HepG2 (cell line): ENCODE measurements at regions not wholly inside any gene's neighbourhood (a gene's known extent, or its start where the extent isn't known, plus 50 kb on each side); places are given as distances from the start of the nearest gene placed in this dataset.

ENCODE experiments used
- ATAC-seq: fragments of 200-7000 bp; cut with Tn5 transposase; 3 replicates; pipeline ENCODE4 v1.9.1; 2020; ENCODE audit warnings: mild to moderate bottlenecking, moderate library complexity
- BruUV-seq: library from RNA; stranded (reverse); fragments of 400-500 nt; replicated peaks from 2 replicates; lab custom pipeline; 2021; lab: Mats Ljungman, UMichigan
- CTCF ChIA-PET: fragments of 300-600 bp; formaldehyde crosslinking; extraction: SDS; loops from one replicate; lab custom pipeline; 2021; ENCODE audit warnings: low total read pairs, inconsistent platforms, low intra/inter-chr PET ratio; lab: Yijun Ruan, JAX
- POLR2A ChIA-PET: fragments of 350-600 bp; sonication (Branson Sonifier 250); formaldehyde crosslinking; loops from one replicate; lab custom pipeline; 2020; ENCODE audit warnings: antibody characterized with exemption, inconsistent platforms; lab: Yijun Ruan, JAX
- DNase-seq: peaks from one replicate; pipeline ENCODE4 v3.0.0-alpha.2; 2015; ENCODE audit warnings: low spot score
- FAIRE-seq: peaks from 3 replicates; lab custom pipeline; 2011; peaks lifted over from hg19 to GRCh38; lab: Jason Lieb, UNC
- H2AFZ ChIP-seq: one replicate; pipeline ENCODE4 v1.6.1; 2011; ENCODE audit warnings: low read length, inconsistent platforms
- H3K27ac ChIP-seq: fragments of 300-600 bp; 3 replicates; pipeline ENCODE4 v1.8.0; 2011; ENCODE audit warnings: mixed run types, mild to moderate bottlenecking, mixed read lengths, low read length, inconsistent platforms; ENCODE audit not compliant: insufficient read depth; ENCODE audit errors: extremely low read length
- H3K27me3 ChIP-seq, 2 experiments: fragments of 200-600 bp in 1 of 2; 2 replicates in 1 of 2; 3 replicates in 1 of 2; pipeline versions ENCODE4 v1.6.0 to v1.8.0; 2011; ENCODE audit warnings: low read length in 2 of 2, mild to moderate bottlenecking in 2 of 2, moderate library complexity in 2 of 2, inconsistent platforms in 1 of 2; ENCODE audit not compliant: insufficient read depth in 2 of 2, control insufficient read depth in 1 of 2
- H3K36me3 ChIP-seq, 2 experiments: fragments of 200-600 bp in 1 of 2; replicated peaks in 1 of 2; 2 replicates in 1 of 2; 3 replicates in 1 of 2; pipeline versions ENCODE4 v1.5.1 to v1.8.0; 2011; ENCODE audit warnings: low read length in 2 of 2, inconsistent platforms in 1 of 2; ENCODE audit not compliant: insufficient read depth in 2 of 2, control insufficient read depth in 1 of 2
- H3K4me1 ChIP-seq: 2 replicates; pipeline ENCODE4 v1.5.1; 2012; ENCODE audit warnings: low read length, inconsistent platforms; ENCODE audit not compliant: insufficient read depth
- H3K4me2 ChIP-seq: 2 replicates; pipeline ENCODE4 v1.6.0; 2011; ENCODE audit warnings: low read depth, low read length, inconsistent platforms
- H3K4me3 ChIP-seq, 3 experiments: fragments of 200-600 bp in 1 of 3; sonication (generic), shearing (Covaris generic) in 1 of 3; replicated peaks in 1 of 3; 2 replicates each; pipeline ENCODE4 v1.5.1; 2011 to 2016; ENCODE audit warnings: low read length in 3 of 3, inconsistent platforms in 2 of 3, low read depth in 2 of 3, mild to moderate bottlenecking in 2 of 3, control low read depth in 1 of 3, mixed read lengths in 1 of 3; ENCODE audit not compliant: insufficient read depth in 1 of 3
- H3K79me2 ChIP-seq: one replicate; pipeline ENCODE4 v1.6.1; 2011; ENCODE audit warnings: low read length, inconsistent platforms; ENCODE audit not compliant: insufficient read depth
- H3K9ac ChIP-seq: 2 replicates; pipeline ENCODE4 v1.6.0; 2011; ENCODE audit warnings: mild to moderate bottlenecking, low read depth, low read length, inconsistent platforms; ENCODE audit not compliant: insufficient read depth
- H3K9me3 ChIP-seq: 2 replicates; pipeline ENCODE4 v1.5.1; 2012; ENCODE audit warnings: mild to moderate bottlenecking, low read length
- H4K20me1 ChIP-seq: 2 replicates; pipeline ENCODE4 v1.6.0; 2011; ENCODE audit warnings: inconsistent platforms, mild to moderate bottlenecking, low read length, moderate library complexity; ENCODE audit not compliant: insufficient read depth
- DZIP1 ChIP-seq: sonication (generic); formaldehyde crosslinking; IDR thresholded peaks from 2 replicates; pipeline ENCODE4 v1.5.0; 2020; ENCODE audit warnings: mild to moderate bottlenecking, missing genetic modification reagents
- GMEB2 ChIP-seq: IDR thresholded peaks from 2 replicates; pipeline ENCODE4 v1.6.1; 2016; ENCODE audit warnings: missing biosample characterization, missing genetic modification reagents, low read depth
- IKZF5 ChIP-seq: IDR thresholded peaks from 2 replicates; pipeline ENCODE4 v1.6.1; 2018; ENCODE audit warnings: missing genetic modification reagents, mild to moderate bottlenecking, missing compliant biosample characterization
- IRF9 ChIP-seq: sonication (generic); formaldehyde crosslinking; IDR thresholded peaks from 2 replicates; pipeline ENCODE4 v1.8.0; 2022; ENCODE audit warnings: missing genetic modification reagents, mild to moderate bottlenecking, borderline replicate concordance
- NONO ChIP-seq, 2 experiments: fragments of 450-650 bp in 1 of 2; sonication (generic) in 1 of 2; formaldehyde crosslinking in 1 of 2; IDR thresholded peaks in 1 of 2; conservative IDR thresholded peaks in 1 of 2; 2 replicates each; pipeline versions ENCODE4 v1.6.1 to v1.8.0; 2017 to 2022; ENCODE audit warnings: mild to moderate bottlenecking in 1 of 2, missing genetic modification reagents in 1 of 2, moderate library complexity in 1 of 2
- PTBP1 ChIP-seq: fragments of 200-400 bp; formaldehyde crosslinking; IDR thresholded peaks from 2 replicates; pipeline ENCODE4 v1.6.1; 2018; ENCODE audit warnings: low read length, low read depth; ENCODE audit not compliant: poor library complexity, severe bottlenecking
- SATB2 ChIP-seq: sonication (generic); formaldehyde crosslinking; IDR thresholded peaks from 2 replicates; pipeline ENCODE4 v1.5.0; 2020; ENCODE audit warnings: missing genetic modification reagents
- ZNF496 ChIP-seq: sonication (generic); formaldehyde crosslinking; IDR thresholded peaks from 2 replicates; pipeline ENCODE4 v1.8.1; 2023; ENCODE audit warnings: mild to moderate bottlenecking, moderate library complexity, missing genetic modification reagents; ENCODE audit not compliant: insufficient replicate concordance
- WGBS: methylation state at CpG from one replicate; pipeline ENCODE4 v1.1.6; 2017; ENCODE audit warnings: low lambda C conversion rate; 5-methylcytosine and 5-hydroxymethylcytosine counted together
- in situ Hi-C: cut with HindIII; loops from 2 replicates; pipeline ENCODE4 v1.10.0; 2017; ENCODE audit warnings: low pct_unique_long_range_greater_than_20kb; ENCODE audit not compliant: extremely low pct_ligation_motif_present
- intact Hi-C: fragments of 100-400 bp; cut with micrococcal nuclease; formaldehyde crosslinking; loops from one replicate; pipeline ENCODE4 v1.10.0; 2022; ENCODE audit not compliant: unreplicated experiment
- TF ChIP-seq, protein P1 (sequence below): sonication (generic); formaldehyde crosslinking; IDR thresholded peaks from 2 replicates; pipeline ENCODE4 v1.4.0; 2020; ENCODE audit warnings: missing genetic modification reagents, borderline replicate concordance
- TF ChIP-seq, protein P2 (sequence below): sonication (generic); formaldehyde crosslinking; IDR thresholded peaks from 2 replicates; pipeline ENCODE4 v1.5.0; 2020; ENCODE audit warnings: missing genetic modification reagents, mild to moderate bottlenecking, borderline replicate concordance

GRCh38 chr4:157888281-157888680, 284.5 kb downstream of the GASK1B start:
- no peak overlapping the region for H3K9ac ChIP-seq
- FAIRE-seq (no peak), DNase-seq (no peak), ATAC-seq (no peak)
- in situ Hi-C loops: no loop called here
- no peaks in the 10 kb centered on the region for H3K79me2 ChIP-seq
- H4K20me1 ChIP-seq: no peaks in the 10 kb centered on the region
- no peak overlapping the region for H3K4me3 ChIP-seq
- no peaks in the 10 kb centered on the region for H3K9me3 ChIP-seq
- H3K27ac ChIP-seq: no peak overlapping the region
- no peak overlapping the region for H2AFZ ChIP-seq
- ChIA-PET CTCF (no interaction called here), POLR2A (no interaction called here)
- WGBS: 8% methylated on average over 2 of the region's 4 CpGs
- no peaks in the 10 kb centered on the region for H3K27me3 ChIP-seq
- H3K4me2 ChIP-seq: no peak overlapping the region
- intact Hi-C loops: no loop called here
- H3K4me1 ChIP-seq: no peaks in the 10 kb centered on the region
- BruUV-seq: no TSS peak
- no peaks in the 10 kb centered on the region for H3K36me3 ChIP-seq
- TF ChIP-seq IKZF5 (CRISPR knock-in tag): no peak
- no peak for TF ChIP-seq PTBP1
- TF ChIP-seq GMEB2: no peak
- TF ChIP-seq NONO (IDR thresholded peaks at IDR 0.05): no peak
- TF ChIP-seq NONO (CRISPR knock-in tag; conservative IDR thresholded peaks at IDR 0.05): no peak
- TF ChIP-seq SATB2: no peak
- TF ChIP-seq IRF9 (CRISPR knock-in tag): no peak
- no peak for TF ChIP-seq ZNF496 (CRISPR knock-in tag)
- TF ChIP-seq, protein P1, sequence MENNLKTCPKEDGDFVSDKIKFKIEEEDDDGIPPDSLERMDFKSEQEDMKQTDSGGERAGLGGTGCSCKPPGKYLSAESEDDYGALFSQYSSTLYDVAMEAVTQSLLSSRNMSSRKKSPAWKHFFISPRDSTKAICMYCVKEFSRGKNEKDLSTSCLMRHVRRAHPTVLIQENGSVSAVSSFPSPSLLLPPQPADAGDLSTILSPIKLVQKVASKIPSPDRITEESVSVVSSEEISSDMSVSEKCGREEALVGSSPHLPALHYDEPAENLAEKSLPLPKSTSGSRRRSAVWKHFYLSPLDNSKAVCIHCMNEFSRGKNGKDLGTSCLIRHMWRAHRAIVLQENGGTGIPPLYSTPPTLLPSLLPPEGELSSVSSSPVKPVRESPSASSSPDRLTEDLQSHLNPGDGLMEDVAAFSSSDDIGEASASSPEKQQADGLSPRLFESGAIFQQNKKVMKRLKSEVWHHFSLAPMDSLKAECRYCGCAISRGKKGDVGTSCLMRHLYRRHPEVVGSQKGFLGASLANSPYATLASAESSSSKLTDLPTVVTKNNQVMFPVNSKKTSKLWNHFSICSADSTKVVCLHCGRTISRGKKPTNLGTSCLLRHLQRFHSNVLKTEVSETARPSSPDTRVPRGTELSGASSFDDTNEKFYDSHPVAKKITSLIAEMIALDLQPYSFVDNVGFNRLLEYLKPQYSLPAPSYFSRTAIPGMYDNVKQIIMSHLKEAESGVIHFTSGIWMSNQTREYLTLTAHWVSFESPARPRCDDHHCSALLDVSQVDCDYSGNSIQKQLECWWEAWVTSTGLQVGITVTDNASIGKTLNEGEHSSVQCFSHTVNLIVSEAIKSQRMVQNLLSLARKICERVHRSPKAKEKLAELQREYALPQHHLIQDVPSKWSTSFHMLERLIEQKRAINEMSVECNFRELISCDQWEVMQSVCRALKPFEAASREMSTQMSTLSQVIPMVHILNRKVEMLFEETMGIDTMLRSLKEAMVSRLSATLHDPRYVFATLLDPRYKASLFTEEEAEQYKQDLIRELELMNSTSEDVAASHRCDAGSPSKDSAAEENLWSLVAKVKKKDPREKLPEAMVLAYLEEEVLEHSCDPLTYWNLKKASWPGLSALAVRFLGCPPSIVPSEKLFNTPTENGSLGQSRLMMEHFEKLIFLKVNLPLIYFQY (CRISPR knock-in tag): no peak
- TF ChIP-seq, protein P2, sequence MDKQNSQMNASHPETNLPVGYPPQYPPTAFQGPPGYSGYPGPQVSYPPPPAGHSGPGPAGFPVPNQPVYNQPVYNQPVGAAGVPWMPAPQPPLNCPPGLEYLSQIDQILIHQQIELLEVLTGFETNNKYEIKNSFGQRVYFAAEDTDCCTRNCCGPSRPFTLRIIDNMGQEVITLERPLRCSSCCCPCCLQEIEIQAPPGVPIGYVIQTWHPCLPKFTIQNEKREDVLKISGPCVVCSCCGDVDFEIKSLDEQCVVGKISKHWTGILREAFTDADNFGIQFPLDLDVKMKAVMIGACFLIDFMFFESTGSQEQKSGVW: no peak
- no peak for TF ChIP-seq DZIP1 (CRISPR knock-in tag)
